Panc1 (cell line): ENCODE measurements at regions not wholly inside any gene's neighbourhood (a gene's known extent, or its start where the extent isn't known, plus 50 kb on each side); places are given as distances from the start of the nearest gene placed in this dataset.

Source experiments
- ATAC-seq: fragments of 200-7000 bp; cut with Tn5 transposase; 2 replicates; pipeline ENCODE4 v1.9.1; 2020; ENCODE audit warnings: mild to moderate bottlenecking, moderate library complexity
- BruUV-seq: library from RNA; stranded (reverse); fragments of 400-500 nt; replicated peaks from 2 replicates; lab custom pipeline; 2021; lab: Mats Ljungman, UMichigan
- CTCF ChIA-PET: fragments of 300-600 bp; sonication (Branson Sonifier 250); formaldehyde crosslinking; loops from one replicate; lab custom pipeline; 2022; ENCODE audit warnings: antibody characterized with exemption; lab: Charles Lee
- POLR2A ChIA-PET: fragments of 300-600 bp; sonication (Branson Sonifier 250); formaldehyde crosslinking; loops from one replicate; lab custom pipeline; 2022; ENCODE audit warnings: antibody characterized with exemption; lab: Charles Lee
- DNase-seq: peaks from one replicate; pipeline ENCODE4 v3.0.0-alpha.2; 2010; ENCODE audit warnings: low read depth, low spot score
- H3K27ac ChIP-seq: 2 replicates; pipeline ENCODE4 v1.5.1; 2011; ENCODE audit warnings: mild to moderate bottlenecking, low read length, inconsistent platforms
- H3K27me3 ChIP-seq: fragments of 200-500 bp; sonication (Bioruptor generic); 2 replicates; pipeline ENCODE4 v1.6.0; 2014; ENCODE audit warnings: low read length, inconsistent platforms; ENCODE audit not compliant: control insufficient read depth, insufficient read depth
- H3K36me3 ChIP-seq: fragments of 200-500 bp; sonication (Bioruptor generic); 2 replicates; pipeline ENCODE4 v1.5.1; 2014; ENCODE audit warnings: inconsistent platforms, mild to moderate bottlenecking, low read length, moderate library complexity; ENCODE audit not compliant: control insufficient read depth, insufficient read depth
- H3K4me1 ChIP-seq: 2 replicates; pipeline ENCODE4 v1.5.1; 2011; ENCODE audit warnings: inconsistent platforms, mild to moderate bottlenecking, low read length, moderate library complexity; ENCODE audit not compliant: control insufficient read depth, insufficient read depth
- H3K4me3 ChIP-seq, 2 experiments: 2 replicates each; pipeline ENCODE4 v1.5.1; 2011 to 2012; ENCODE audit warnings: low read depth in 2 of 2, low read length in 2 of 2, mild to moderate bottlenecking in 2 of 2, inconsistent platforms in 1 of 2, moderate library complexity in 1 of 2
- H3K9me3 ChIP-seq: fragments of 200-500 bp; sonication (Bioruptor generic); 2 replicates; pipeline ENCODE4 v1.5.1; 2014; ENCODE audit warnings: low read depth, mild to moderate bottlenecking, inconsistent platforms, low read length, moderate library complexity; ENCODE audit not compliant: control insufficient read depth, insufficient read depth
- POLR2AphosphoS5 ChIP-seq: IDR thresholded peaks from 2 replicates; pipeline ENCODE4 v1.6.1; 2012; ENCODE audit warnings: mild to moderate bottlenecking, low read depth, low read length, moderate library complexity
- SIN3A ChIP-seq: IDR thresholded peaks from 2 replicates; pipeline ENCODE4 v1.6.1; 2012; ENCODE audit warnings: low read depth, mild to moderate bottlenecking, low read length, moderate library complexity, borderline replicate concordance; ENCODE audit not compliant: insufficient read depth
- TCF7L2 ChIP-seq: IDR thresholded peaks from 2 replicates; pipeline ENCODE4 v1.6.1; 2011; ENCODE audit warnings: mild to moderate bottlenecking, low read depth, low read length, inconsistent platforms
- in situ Hi-C: cut with HindIII; loops from 2 replicates; pipeline ENCODE4 v1.10.0; 2016; ENCODE audit warnings: low sequenced_read_pairs, low pct_unique_long_range_greater_than_20kb
- intact Hi-C: fragments of 100-400 bp; cut with micrococcal nuclease; formaldehyde crosslinking; loops from one replicate; pipeline ENCODE4 v1.10.0; 2022; ENCODE audit not compliant: unreplicated experiment
- TF ChIP-seq, protein P1 (sequence below): fragments of 450-650 bp; IDR thresholded peaks from 2 replicates; pipeline ENCODE4 v1.5.1; 2017; ENCODE audit warnings: mild to moderate bottlenecking
- TF ChIP-seq, protein P2 (sequence below), 2 experiments: IDR thresholded peaks; 2 replicates each; pipeline ENCODE4 v1.6.1; 2011 to 2012; ENCODE audit warnings: low read depth in 2 of 2, control low read depth in 1 of 2, low read length in 1 of 2, mild to moderate bottlenecking in 1 of 2, moderate library complexity in 1 of 2; ENCODE audit not compliant: insufficient read depth in 1 of 2

DNA sequence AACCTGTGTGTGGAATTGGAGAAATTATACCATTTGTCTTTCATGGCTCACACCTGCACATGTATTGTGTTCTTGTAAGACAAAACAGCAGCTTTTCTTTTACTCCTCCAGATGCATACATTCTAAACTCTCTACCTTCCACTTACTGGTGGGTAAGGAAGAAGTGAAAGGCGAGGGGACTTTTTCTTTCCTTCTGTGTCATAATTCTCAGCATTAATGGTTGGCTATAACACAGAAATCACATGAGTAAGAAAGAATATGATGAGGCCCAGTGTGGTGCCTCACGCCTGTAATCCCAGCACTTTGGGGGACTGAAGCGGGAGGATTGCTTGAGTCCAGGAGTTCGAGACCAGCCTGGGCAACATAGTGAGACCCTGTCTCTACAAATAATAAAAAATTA is 57.8 kb upstream of the SHANK2 start:
- TF ChIP-seq TCF7L2 (no peak), SIN3A (no peak), POLR2AphosphoS5 (no peak)
- TF ChIP-seq, protein P1, sequence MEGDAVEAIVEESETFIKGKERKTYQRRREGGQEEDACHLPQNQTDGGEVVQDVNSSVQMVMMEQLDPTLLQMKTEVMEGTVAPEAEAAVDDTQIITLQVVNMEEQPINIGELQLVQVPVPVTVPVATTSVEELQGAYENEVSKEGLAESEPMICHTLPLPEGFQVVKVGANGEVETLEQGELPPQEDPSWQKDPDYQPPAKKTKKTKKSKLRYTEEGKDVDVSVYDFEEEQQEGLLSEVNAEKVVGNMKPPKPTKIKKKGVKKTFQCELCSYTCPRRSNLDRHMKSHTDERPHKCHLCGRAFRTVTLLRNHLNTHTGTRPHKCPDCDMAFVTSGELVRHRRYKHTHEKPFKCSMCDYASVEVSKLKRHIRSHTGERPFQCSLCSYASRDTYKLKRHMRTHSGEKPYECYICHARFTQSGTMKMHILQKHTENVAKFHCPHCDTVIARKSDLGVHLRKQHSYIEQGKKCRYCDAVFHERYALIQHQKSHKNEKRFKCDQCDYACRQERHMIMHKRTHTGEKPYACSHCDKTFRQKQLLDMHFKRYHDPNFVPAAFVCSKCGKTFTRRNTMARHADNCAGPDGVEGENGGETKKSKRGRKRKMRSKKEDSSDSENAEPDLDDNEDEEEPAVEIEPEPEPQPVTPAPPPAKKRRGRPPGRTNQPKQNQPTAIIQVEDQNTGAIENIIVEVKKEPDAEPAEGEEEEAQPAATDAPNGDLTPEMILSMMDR = no peak
- TF ChIP-seq, protein P2, sequence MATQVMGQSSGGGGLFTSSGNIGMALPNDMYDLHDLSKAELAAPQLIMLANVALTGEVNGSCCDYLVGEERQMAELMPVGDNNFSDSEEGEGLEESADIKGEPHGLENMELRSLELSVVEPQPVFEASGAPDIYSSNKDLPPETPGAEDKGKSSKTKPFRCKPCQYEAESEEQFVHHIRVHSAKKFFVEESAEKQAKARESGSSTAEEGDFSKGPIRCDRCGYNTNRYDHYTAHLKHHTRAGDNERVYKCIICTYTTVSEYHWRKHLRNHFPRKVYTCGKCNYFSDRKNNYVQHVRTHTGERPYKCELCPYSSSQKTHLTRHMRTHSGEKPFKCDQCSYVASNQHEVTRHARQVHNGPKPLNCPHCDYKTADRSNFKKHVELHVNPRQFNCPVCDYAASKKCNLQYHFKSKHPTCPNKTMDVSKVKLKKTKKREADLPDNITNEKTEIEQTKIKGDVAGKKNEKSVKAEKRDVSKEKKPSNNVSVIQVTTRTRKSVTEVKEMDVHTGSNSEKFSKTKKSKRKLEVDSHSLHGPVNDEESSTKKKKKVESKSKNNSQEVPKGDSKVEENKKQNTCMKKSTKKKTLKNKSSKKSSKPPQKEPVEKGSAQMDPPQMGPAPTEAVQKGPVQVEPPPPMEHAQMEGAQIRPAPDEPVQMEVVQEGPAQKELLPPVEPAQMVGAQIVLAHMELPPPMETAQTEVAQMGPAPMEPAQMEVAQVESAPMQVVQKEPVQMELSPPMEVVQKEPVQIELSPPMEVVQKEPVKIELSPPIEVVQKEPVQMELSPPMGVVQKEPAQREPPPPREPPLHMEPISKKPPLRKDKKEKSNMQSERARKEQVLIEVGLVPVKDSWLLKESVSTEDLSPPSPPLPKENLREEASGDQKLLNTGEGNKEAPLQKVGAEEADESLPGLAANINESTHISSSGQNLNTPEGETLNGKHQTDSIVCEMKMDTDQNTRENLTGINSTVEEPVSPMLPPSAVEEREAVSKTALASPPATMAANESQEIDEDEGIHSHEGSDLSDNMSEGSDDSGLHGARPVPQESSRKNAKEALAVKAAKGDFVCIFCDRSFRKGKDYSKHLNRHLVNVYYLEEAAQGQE (IDR thresholded peaks at IDR 0.05; ENCODE audit: insufficient read depth in 1 of 2, low read depth in 2 of 2, low read length in 1 of 2) = no peak
- Histone ChIP-seq H3K27ac (no peak overlapping the region), H3K36me3 (no peaks in the 10 kb centered on the region), H3K27me3 (peaks cover 4% of the 10 kb centered on the region; the same call in 1 of the 2 replicates), H3K4me3 (no peak overlapping the region), H3K9me3 (no peaks in the 10 kb centered on the region), H3K4me1 (no peaks in the 10 kb centered on the region)
- in situ Hi-C loops = no loop called here
- BruUV-seq = no TSS peak
- CTCF ChIA-PET = no interaction called here
- DNase-seq (no peak), ATAC-seq (no peak)
- intact Hi-C loops = no loop called here
- POLR2A ChIA-PET = no interaction called here

DNA sequence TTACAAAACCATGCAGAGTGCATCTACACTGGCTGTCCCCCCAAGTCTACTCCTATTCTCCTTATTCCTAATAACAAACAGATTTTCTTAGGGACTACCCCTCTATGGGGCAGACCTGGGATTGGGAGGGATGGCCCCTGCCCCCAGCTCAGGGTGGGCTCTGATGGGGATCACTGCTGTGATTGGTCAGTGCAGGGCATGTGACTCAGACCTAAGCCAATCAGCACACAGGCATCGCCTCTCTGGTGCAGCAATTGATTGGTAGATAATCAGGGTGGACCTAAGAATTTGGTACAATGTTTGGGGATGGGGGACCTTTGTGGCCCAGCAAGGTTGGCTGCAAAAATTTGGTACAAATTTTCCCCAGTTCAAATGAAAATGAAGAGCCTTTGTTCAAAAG is 57.2 kb upstream of the SHANK2 start:
- Histone ChIP-seq H3K4me3 (no peak overlapping the region), H3K27me3 (peaks cover 4% of the 10 kb centered on the region; the same call in 1 of the 2 replicates), H3K9me3 (no peaks in the 10 kb centered on the region), H3K36me3 (no peaks in the 10 kb centered on the region), H3K27ac (no peak overlapping the region), H3K4me1 (no peaks in the 10 kb centered on the region)
- no peak for TF ChIP-seq SIN3A
- no peak for TF ChIP-seq POLR2AphosphoS5
- no peak for TF ChIP-seq TCF7L2
- TF ChIP-seq, protein P1 = no peak
- TF ChIP-seq, protein P2 (IDR thresholded peaks at IDR 0.05; ENCODE audit: insufficient read depth in 1 of 2, low read depth in 2 of 2, low read length in 1 of 2) = no peak
- intact Hi-C loops (no loop called here), in situ Hi-C loops (no loop called here)
- ChIA-PET CTCF (no interaction called here), POLR2A (no interaction called here)
- DNase-seq = no peak
- ATAC-seq = no peak
- BruUV-seq = no TSS peak
